NOMO-1 treated with DMSO at 0.1 percent for 48 hours (cell line): ENCODE measurements at regions not wholly inside any gene's neighbourhood (a gene's known extent, or its start where the extent isn't known, plus 50 kb on each side); places are given as distances from the start of the nearest gene placed in this dataset.

Experiments
- DNase-seq: peaks from one replicate; lab custom pipeline; 2025; ENCODE audit not compliant: unreplicated experiment; lab: John Stamatoyannopoulos, UW

GRCh38 chr18:78396077-78396476 lies 583.5 kb upstream of the SALL3 start:
- no peak for DNase-seq

GRCh38 chr18:78396756-78397155 lies 582.9 kb upstream of the SALL3 start:
- DNase-seq = no peak

- DNase-seq = no peak
Measured at GRCh38 chr18:78399992-78400503, 579.6 kb upstream of the SALL3 start.

GRCh38 chr18:78402440-78402839 lies 577.2 kb upstream of the SALL3 start:
- DNase-seq = no peak

- no peak for DNase-seq
Measured at GRCh38 chr18:78402966-78403365, 576.7 kb upstream of the SALL3 start.

GRCh38 chr18:78403371-78403770 lies 576.2 kb upstream of the SALL3 start:
- DNase-seq = no peak

GRCh38 chr18:78405763-78406162 lies 573.9 kb upstream of the SALL3 start:
- no peak for DNase-seq

- no peak for DNase-seq
Measured at GRCh38 chr18:78406743-78407465, 572.7 kb upstream of the SALL3 start.

GRCh38 chr18:78407466-78407844 lies 572.2 kb upstream of the SALL3 start:
- DNase-seq = no peak

- DNase-seq = no peak
Measured at GRCh38 chr18:78408623-78409022, 571.0 kb upstream of the SALL3 start.

GRCh38 chr18:78410094-78410786 lies 569.4 kb upstream of the SALL3 start:
- DNase-seq = no peak

- no peak for DNase-seq
Measured at GRCh38 chr18:78411539-78411938, 568.1 kb upstream of the SALL3 start.

GRCh38 chr18:78414302-78414701 lies 565.3 kb upstream of the SALL3 start:
- DNase-seq = no peak

- no peak for DNase-seq
Measured at GRCh38 chr18:78416853-78417252, 562.8 kb upstream of the SALL3 start.

GRCh38 chr18:78418379-78418778 lies 561.2 kb upstream of the SALL3 start:
- DNase-seq = no peak

- no peak for DNase-seq
Measured at GRCh38 chr18:78419171-78419570, 560.4 kb upstream of the SALL3 start.

- no peak for DNase-seq
Measured at GRCh38 chr18:78420116-78420515, 559.5 kb upstream of the SALL3 start.

- no peak for DNase-seq
Measured at GRCh38 chr18:78421392-78421791, 558.2 kb upstream of the SALL3 start.

- DNase-seq = no peak
Measured at GRCh38 chr18:78422336-78422735, 557.3 kb upstream of the SALL3 start.

- DNase-seq = no peak
Measured at GRCh38 chr18:78423811-78424210, 555.8 kb upstream of the SALL3 start.

- no peak for DNase-seq
Measured at GRCh38 chr18:78424403-78425018, 555.1 kb upstream of the SALL3 start.

- DNase-seq = no peak
Measured at GRCh38 chr18:78425019-78425412, 554.6 kb upstream of the SALL3 start.
